Glutamatergic neuron (in vitro differentiated cells): ENCODE measurements at regions not wholly inside any gene's neighbourhood (a gene's known extent, or its start where the extent isn't known, plus 50 kb on each side); places are given as distances from the start of the nearest gene placed in this dataset.

ENCODE experiments used
- DNase-seq: peaks from one replicate; pipeline ENCODE4 v3.0.0; 2022
- H3K27ac Mint-ChIP-seq: one replicate; pipeline ENCODE4 v1.8.0; 2020; ENCODE audit warnings: mild to moderate bottlenecking, mixed read lengths, inconsistent platforms; ENCODE audit not compliant: unreplicated experiment
- H3K27me3 Mint-ChIP-seq: one replicate; pipeline ENCODE4 v1.8.0; 2020; ENCODE audit warnings: mild to moderate bottlenecking, moderate library complexity, mixed read lengths, inconsistent platforms; ENCODE audit not compliant: unreplicated experiment
- H3K36me3 Mint-ChIP-seq: one replicate; pipeline ENCODE4 v1.8.0; 2020; ENCODE audit warnings: mild to moderate bottlenecking, mixed read lengths, inconsistent platforms; ENCODE audit not compliant: unreplicated experiment
- H3K4me1 Mint-ChIP-seq: one replicate; pipeline ENCODE4 v1.8.0; 2020; ENCODE audit warnings: mild to moderate bottlenecking, low read depth, mixed read lengths, inconsistent platforms; ENCODE audit not compliant: unreplicated experiment
- H3K4me3 Mint-ChIP-seq: one replicate; pipeline ENCODE4 v1.8.0; 2020; ENCODE audit warnings: mild to moderate bottlenecking, mixed read lengths, inconsistent platforms; ENCODE audit not compliant: unreplicated experiment
- H3K9me3 Mint-ChIP-seq: one replicate; pipeline ENCODE4 v1.8.0; 2020; ENCODE audit warnings: mild to moderate bottlenecking, moderate library complexity, mixed read lengths, inconsistent platforms; ENCODE audit not compliant: unreplicated experiment
- CTCF ChIP-seq: fragments of 200-600 bp; sonication (generic); IDR thresholded peaks from one replicate; pipeline ENCODE4 v1.5.0; 2021; ENCODE audit not compliant: partially characterized antibody, unreplicated experiment

GRCh38 chr7:46201961-46202360, 280.9 kb upstream of the IGFBP3 start:
- TF ChIP-seq CTCF: no peak
- Mint-ChIP-seq H3K9me3 (no peaks in the 10 kb centered on the region), H3K27me3 (no peaks in the 10 kb centered on the region)

GRCh38 chr7:46198701-46199100, 277.6 kb upstream of the IGFBP3 start:
- H3K27ac Mint-ChIP-seq: no peak overlapping the region
- no peaks in the 10 kb centered on the region for H3K27me3 Mint-ChIP-seq
- no peaks in the 10 kb centered on the region for H3K36me3 Mint-ChIP-seq
- no peak for DNase-seq
- no peaks in the 10 kb centered on the region for H3K4me1 Mint-ChIP-seq
- no peak overlapping the region for H3K4me3 Mint-ChIP-seq
- H3K9me3 Mint-ChIP-seq: no peaks in the 10 kb centered on the region
- no peak for TF ChIP-seq CTCF

More at GRCh38 chr7:46201961-46202360, 280.9 kb upstream of the IGFBP3 start:
- no peaks in the 10 kb centered on the region for H3K4me1 Mint-ChIP-seq
- H3K36me3 Mint-ChIP-seq: no peaks in the 10 kb centered on the region
- no peak overlapping the region for H3K4me3 Mint-ChIP-seq
- H3K27ac Mint-ChIP-seq: no peak overlapping the region
- no peak for DNase-seq

GRCh38 chr7:46197785-46198540, 276.9 kb upstream of the IGFBP3 start:
- Mint-ChIP-seq H3K9me3 (no peaks in the 10 kb centered on the region), H3K36me3 (no peaks in the 10 kb centered on the region), H3K4me3 (no peak overlapping the region), H3K27ac (no peak overlapping the region), H3K4me1 (no peaks in the 10 kb centered on the region), H3K27me3 (no peaks in the 10 kb centered on the region)
- DNase-seq: no peak
- no peak for TF ChIP-seq CTCF

GRCh38 chr7:46195934-46196333, 274.9 kb upstream of the IGFBP3 start:
- Mint-ChIP-seq H3K9me3 (peaks cover 3% of the 10 kb centered on the region), H3K4me3 (no peak overlapping the region), H3K36me3 (no peaks in the 10 kb centered on the region), H3K27ac (no peak overlapping the region), H3K4me1 (peaks cover 5% of the 10 kb centered on the region), H3K27me3 (peaks cover 4% of the 10 kb centered on the region)
- TF ChIP-seq CTCF: no peak
- DNase-seq: no peak

GRCh38 chr7:46192271-46192670, 271.2 kb upstream of the IGFBP3 start:
- DNase-seq: peak; percentile 46
- Mint-ChIP-seq H3K27me3 (peaks cover 4% of the 10 kb centered on the region), H3K36me3 (no peaks in the 10 kb centered on the region)

More at GRCh38 chr7:46192271-46192670, 271.2 kb upstream of the IGFBP3 start:
- Mint-ChIP-seq H3K4me1 (peaks cover 5% of the 10 kb centered on the region), H3K9me3 (peaks cover 3% of the 10 kb centered on the region), H3K4me3 (peak overlapping the region; percentile 44), H3K27ac (peak overlapping the region; percentile 6)
- TF ChIP-seq CTCF: no peak
